ENCODE measurements at regions not wholly inside any gene's neighbourhood (a gene's known extent, or its start where the extent isn't known, plus 50 kb on each side); places are given as distances from the start of the nearest gene placed in this dataset.

GRCh38 chr12:42683266-42683665 is 93.7 kb upstream of the PRICKLE1 start:
- H3K4me3 ChIP-seq (ENCODE audit: low read depth, low read length): no peak overlapping the region
- TF ChIP-seq CTCF (IDR thresholded peaks at IDR 0.05; ENCODE audit: low read depth, low read length) (no peak), POLR2A (IDR thresholded peaks at IDR 0.05; ENCODE audit: extremely low read depth, insufficient read length) (no peak), MYC (IDR thresholded peaks at IDR 0.05; ENCODE audit: low read depth, low read length) (no peak)
- TF ChIP-seq, protein P1, sequence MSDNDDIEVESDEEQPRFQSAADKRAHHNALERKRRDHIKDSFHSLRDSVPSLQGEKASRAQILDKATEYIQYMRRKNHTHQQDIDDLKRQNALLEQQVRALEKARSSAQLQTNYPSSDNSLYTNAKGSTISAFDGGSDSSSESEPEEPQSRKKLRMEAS (IDR thresholded peaks at IDR 0.05; ENCODE audit: low read depth, low read length): no peak
- DNase-seq (ENCODE audit: low read depth): no peak

GRCh38 chr12:42679466-42679865 is 89.9 kb upstream of the PRICKLE1 start:
- TF ChIP-seq, protein P1 (IDR thresholded peaks at IDR 0.05; ENCODE audit: low read depth, low read length): no peak
- TF ChIP-seq MYC (IDR thresholded peaks at IDR 0.05; ENCODE audit: low read depth, low read length): no peak
- TF ChIP-seq CTCF (IDR thresholded peaks at IDR 0.05; ENCODE audit: low read depth, low read length): no peak
- TF ChIP-seq POLR2A (IDR thresholded peaks at IDR 0.05; ENCODE audit: extremely low read depth, insufficient read length): no peak
- H3K4me3 ChIP-seq (ENCODE audit: low read depth, low read length): no peak overlapping the region
- no peak for DNase-seq (ENCODE audit: low read depth)

GRCh38 chr12:42677461-42677860 is 87.9 kb upstream of the PRICKLE1 start:
- no peak for DNase-seq (ENCODE audit: low read depth)
- H3K4me3 ChIP-seq (ENCODE audit: low read depth, low read length): no peak overlapping the region
- TF ChIP-seq, protein P1 (IDR thresholded peaks at IDR 0.05; ENCODE audit: low read depth, low read length): no peak
- no peak for TF ChIP-seq POLR2A (IDR thresholded peaks at IDR 0.05; ENCODE audit: extremely low read depth, insufficient read length)
- TF ChIP-seq MYC (IDR thresholded peaks at IDR 0.05; ENCODE audit: low read depth, low read length): no peak
- TF ChIP-seq CTCF (IDR thresholded peaks at IDR 0.05; ENCODE audit: low read depth, low read length): no peak

GRCh38 chr12:42673535-42673934 is 84.0 kb upstream of the PRICKLE1 start:
- H3K4me3 ChIP-seq (ENCODE audit: low read depth, low read length): no peak overlapping the region
- TF ChIP-seq MYC (IDR thresholded peaks at IDR 0.05; ENCODE audit: low read depth, low read length) (peak; percentile 45), CTCF (IDR thresholded peaks at IDR 0.05; ENCODE audit: low read depth, low read length) (no peak)
- TF ChIP-seq, protein P1 (IDR thresholded peaks at IDR 0.05; ENCODE audit: low read depth, low read length): peak; percentile 54; the same call in 1 of the 2 replicates
- peak; percentile 83 for DNase-seq (ENCODE audit: low read depth)

GRCh38 chr12:42670719-42671118 is 81.2 kb upstream of the PRICKLE1 start:
- no peak overlapping the region for H3K4me3 ChIP-seq (ENCODE audit: low read depth, low read length)
- DNase-seq (ENCODE audit: low read depth): no peak

More at GRCh38 chr12:42670719-42671118, 81.2 kb upstream of the PRICKLE1 start:
- TF ChIP-seq, protein P1 (IDR thresholded peaks at IDR 0.05; ENCODE audit: low read depth, low read length): no peak
- TF ChIP-seq MYC (IDR thresholded peaks at IDR 0.05; ENCODE audit: low read depth, low read length) (no peak), POLR2A (IDR thresholded peaks at IDR 0.05; ENCODE audit: extremely low read depth, insufficient read length) (no peak), CTCF (IDR thresholded peaks at IDR 0.05; ENCODE audit: low read depth, low read length) (no peak)
